ENCODE measurements at regions not wholly inside any gene's neighbourhood (a gene's known extent, or its start where the extent isn't known, plus 50 kb on each side); places are given as distances from the start of the nearest gene placed in this dataset.

- TF ChIP-seq SP1 (IDR thresholded peaks at IDR 0.05) (no peak), SP1 (CRISPR knock-in tag; IDR thresholded peaks at IDR 0.05) (no peak), ASH2L (IDR thresholded peaks at IDR 0.05; ENCODE audit: insufficient read length, low read depth, low read length) (no peak), NR2C2 (CRISPR knock-in tag; IDR thresholded peaks at IDR 0.05; ENCODE audit: borderline replicate concordance) (no peak)
Measured at GRCh38 chr10:123538401-123539320, 127.5 kb upstream of the GPR26 start.

All from HepG2 (cell line).